CD4-positive, alpha-beta T cell (primary cell): ENCODE measurements at regions not wholly inside any gene's neighbourhood (a gene's known extent, or its start where the extent isn't known, plus 50 kb on each side); places are given as distances from the start of the nearest gene placed in this dataset.
"Not testable (repeated sequence)": the region's sequence is repeated elsewhere in the genome, so short reads cannot be mapped to it uniquely, and the experiment has no call there.

Experiments
- ATAC-seq: fragments of 200-7000 bp; cut with Tn5 transposase; one replicate; pipeline ENCODE4 v1.10.0; 2022; ENCODE audit warnings: mild to moderate bottlenecking; ENCODE audit not compliant: poor library complexity
- CTCF ChIA-PET: fragments of 350-600 bp; sonication (Branson Sonifier 250); formaldehyde crosslinking; loops from one replicate; lab custom pipeline; 2021; ENCODE audit warnings: antibody characterized with exemption, inconsistent platforms; lab: Charles Lee
- POLR2A ChIA-PET: fragments of 350-600 bp; sonication (Branson Sonifier 250); formaldehyde crosslinking; loops from one replicate; lab custom pipeline; 2021; ENCODE audit warnings: antibody characterized with exemption, inconsistent platforms; lab: Charles Lee
- DNase-seq, 14 experiments: peaks; one replicate each; pipeline ENCODE4 v3.0.0-alpha.2; 2013 to 2020; ENCODE audit warnings: mixed read lengths in 2 of 14
- H3K27ac ChIP-seq, 2 donors: one replicate each; pipeline versions ENCODE4 v1.5.1 to v1.7.0; 2013; ENCODE audit warnings: low read length in 2 of 2, low read depth in 1 of 2, mild to moderate bottlenecking in 1 of 2
- H3K27me3 ChIP-seq, 2 experiments: 1 replicate in 1 of 2; 2 replicates in 1 of 2; pipeline versions ENCODE4 v1.6.1 to v1.7.0; 2013; ENCODE audit warnings: low read length in 2 of 2, control low read depth in 1 of 2, mild to moderate bottlenecking in 1 of 2, moderate library complexity in 1 of 2; ENCODE audit not compliant: insufficient read depth in 2 of 2, control insufficient read depth in 1 of 2
- H3K36me3 ChIP-seq: one replicate; pipeline ENCODE4 v1.6.1; 2013; ENCODE audit warnings: low read length, control low read depth; ENCODE audit not compliant: insufficient read depth
- H3K4me1 ChIP-seq: one replicate; pipeline ENCODE4 v1.6.1; 2013; ENCODE audit warnings: low read length, control low read depth; ENCODE audit not compliant: insufficient read depth
- H3K4me3 ChIP-seq: one replicate; pipeline ENCODE4 v1.5.1; 2013; ENCODE audit warnings: mild to moderate bottlenecking, low read length, moderate library complexity
- H3K9me3 ChIP-seq, 2 experiments: 1 replicate in 1 of 2; 2 replicates in 1 of 2; pipeline versions ENCODE4 v1.6.1 to v1.7.0; 2013; ENCODE audit warnings: low read length in 2 of 2, mild to moderate bottlenecking in 2 of 2, control low read depth in 1 of 2, moderate library complexity in 1 of 2; ENCODE audit not compliant: control insufficient read depth in 1 of 2, insufficient read depth in 1 of 2
- H3K27ac Mint-ChIP-seq: one replicate; pipeline ENCODE4 v1.8.0; 2020; ENCODE audit warnings: mixed read lengths
- H3K27me3 Mint-ChIP-seq: one replicate; pipeline ENCODE4 v1.8.0; 2021; ENCODE audit warnings: mixed read lengths
- H3K36me3 Mint-ChIP-seq: one replicate; pipeline ENCODE4 v1.8.0; 2021; ENCODE audit warnings: low read depth, mixed read lengths
- H3K4me1 Mint-ChIP-seq: one replicate; pipeline ENCODE4 v1.8.0; 2021; ENCODE audit warnings: low read depth, mixed read lengths
- H3K4me3 Mint-ChIP-seq: one replicate; pipeline ENCODE4 v1.8.0; 2020; ENCODE audit warnings: mild to moderate bottlenecking, mixed read lengths
- H3K9me3 Mint-ChIP-seq: one replicate; pipeline ENCODE4 v1.8.0; 2020; ENCODE audit warnings: mixed read lengths
- intact Hi-C, 2 experiments: fragments of 100-400 bp; cut with DNase I in 1 of 2; cut with micrococcal nuclease in 1 of 2; formaldehyde crosslinking; loops; one replicate each; pipeline versions ENCODE4 v1.15.1 to v1.9.0; 2023 to 2025; cut with DNase I, micrococcal nuclease
- TF ChIP-seq, protein P1 (sequence below): fragments of 200-600 bp; IDR thresholded peaks from one replicate; pipeline ENCODE4 v1.8.0; 2022; ENCODE audit warnings: antibody characterized with exemption, mild to moderate bottlenecking

DNA sequence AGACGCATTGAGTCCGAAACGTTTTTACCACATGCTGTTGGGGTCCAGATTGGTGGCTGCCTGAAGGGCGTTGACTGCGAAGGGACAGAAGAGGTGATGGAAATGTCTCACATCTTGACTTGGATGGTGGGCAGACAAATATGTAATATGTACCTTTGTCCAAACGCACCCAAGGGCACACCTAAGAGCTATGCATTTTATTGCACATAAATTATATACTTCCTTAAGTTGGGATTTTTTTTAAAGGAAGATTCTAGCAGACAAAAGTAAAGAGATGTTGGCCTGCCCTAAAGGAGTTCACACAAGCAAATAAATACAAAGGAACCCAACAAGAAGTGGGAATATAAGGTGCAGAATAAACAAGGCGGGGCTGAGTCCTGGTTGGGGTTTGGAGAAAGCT is 91.1 kb upstream of the TBL1X start:
- H3K27me3 ChIP-seq, result no peaks in the 10 kb centered on the region
- no peak overlapping the region for H3K27ac ChIP-seq
- no peaks in the 10 kb centered on the region for H3K27me3 Mint-ChIP-seq
- H3K36me3 ChIP-seq, result no peaks in the 10 kb centered on the region
- intact Hi-C loops, result no loop called here
- no peaks in the 10 kb centered on the region for H3K9me3 Mint-ChIP-seq
- H3K4me1 Mint-ChIP-seq, result no peaks in the 10 kb centered on the region
- ChIA-PET CTCF (no interaction called here), POLR2A (no interaction called here)
- H3K4me1 ChIP-seq, result peaks cover 4% of the 10 kb centered on the region
- H3K4me3 ChIP-seq, result no peak overlapping the region
- no peak for ATAC-seq
- TF ChIP-seq, protein P1, sequence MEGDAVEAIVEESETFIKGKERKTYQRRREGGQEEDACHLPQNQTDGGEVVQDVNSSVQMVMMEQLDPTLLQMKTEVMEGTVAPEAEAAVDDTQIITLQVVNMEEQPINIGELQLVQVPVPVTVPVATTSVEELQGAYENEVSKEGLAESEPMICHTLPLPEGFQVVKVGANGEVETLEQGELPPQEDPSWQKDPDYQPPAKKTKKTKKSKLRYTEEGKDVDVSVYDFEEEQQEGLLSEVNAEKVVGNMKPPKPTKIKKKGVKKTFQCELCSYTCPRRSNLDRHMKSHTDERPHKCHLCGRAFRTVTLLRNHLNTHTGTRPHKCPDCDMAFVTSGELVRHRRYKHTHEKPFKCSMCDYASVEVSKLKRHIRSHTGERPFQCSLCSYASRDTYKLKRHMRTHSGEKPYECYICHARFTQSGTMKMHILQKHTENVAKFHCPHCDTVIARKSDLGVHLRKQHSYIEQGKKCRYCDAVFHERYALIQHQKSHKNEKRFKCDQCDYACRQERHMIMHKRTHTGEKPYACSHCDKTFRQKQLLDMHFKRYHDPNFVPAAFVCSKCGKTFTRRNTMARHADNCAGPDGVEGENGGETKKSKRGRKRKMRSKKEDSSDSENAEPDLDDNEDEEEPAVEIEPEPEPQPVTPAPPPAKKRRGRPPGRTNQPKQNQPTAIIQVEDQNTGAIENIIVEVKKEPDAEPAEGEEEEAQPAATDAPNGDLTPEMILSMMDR, result no peak
- no peaks in the 10 kb centered on the region for H3K9me3 ChIP-seq
- no peak overlapping the region for H3K4me3 Mint-ChIP-seq
- H3K27ac Mint-ChIP-seq, result no peak overlapping the region
- DNase-seq, result no peak
- H3K36me3 Mint-ChIP-seq, result no peaks in the 10 kb centered on the region

DNA sequence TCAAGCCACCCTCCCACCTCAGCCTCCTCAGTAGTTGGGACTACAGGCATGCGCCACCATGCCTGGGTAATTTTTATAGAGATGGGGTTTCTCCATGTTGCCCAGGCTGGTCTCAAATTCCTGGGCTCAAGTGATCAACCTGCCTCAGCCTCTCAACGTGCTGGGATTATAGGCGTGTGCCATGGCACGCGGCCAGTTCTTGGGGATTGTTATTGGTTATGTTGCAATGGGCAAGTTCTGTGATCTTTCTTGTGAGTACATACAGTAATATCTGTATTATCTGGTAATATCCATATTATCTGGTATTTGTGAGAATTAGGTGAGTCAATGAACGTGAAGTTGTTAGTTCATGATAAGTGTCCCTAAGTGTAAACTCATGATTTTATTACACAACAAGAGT is 90.3 kb upstream of the TBL1X start:
- no peaks in the 10 kb centered on the region for H3K4me1 Mint-ChIP-seq
- Histone ChIP-seq H3K4me3 (no peak overlapping the region), H3K9me3 (no peaks in the 10 kb centered on the region), H3K4me1 (peaks cover 4% of the 10 kb centered on the region), H3K27me3 (no peaks in the 10 kb centered on the region), H3K36me3 (no peaks in the 10 kb centered on the region), H3K27ac (no peak overlapping the region)
- ChIA-PET CTCF (no interaction called here), POLR2A (no interaction called here)
- intact Hi-C loops, result no loop called here
- H3K36me3 Mint-ChIP-seq, result no peaks in the 10 kb centered on the region
- no peak for DNase-seq
- no peak overlapping the region for H3K4me3 Mint-ChIP-seq
- no peak overlapping the region for H3K27ac Mint-ChIP-seq
- no peaks in the 10 kb centered on the region for H3K27me3 Mint-ChIP-seq
- no peaks in the 10 kb centered on the region for H3K9me3 Mint-ChIP-seq
- ATAC-seq, result no peak
- TF ChIP-seq, protein P1, result no peak

DNA sequence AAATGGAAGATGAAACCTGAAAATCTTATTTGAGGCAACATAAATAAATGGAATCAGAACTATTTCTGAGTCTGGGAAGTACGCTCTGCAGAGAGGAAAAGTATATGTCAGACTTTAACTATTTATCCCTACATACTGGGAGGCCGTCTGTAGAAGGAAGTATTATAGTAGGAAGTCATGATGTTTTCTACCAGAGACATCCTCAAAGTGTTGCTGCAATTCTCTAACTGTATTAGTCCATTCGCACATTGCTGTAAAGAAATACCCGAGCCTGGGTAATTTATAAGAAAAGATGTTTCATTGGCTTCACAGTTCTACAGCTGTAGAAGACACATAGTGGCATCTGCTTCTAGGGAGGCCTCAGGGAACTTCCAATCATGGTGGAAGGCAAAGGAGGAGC is 88.7 kb upstream of the TBL1X start:
- Histone ChIP-seq H3K27me3 (no peaks in the 10 kb centered on the region), H3K4me3 (no peak overlapping the region), H3K36me3 (no peaks in the 10 kb centered on the region), H3K4me1 (no peaks in the 10 kb centered on the region), H3K27ac (no peak overlapping the region), H3K9me3 (no peaks in the 10 kb centered on the region)
- no peaks in the 10 kb centered on the region for H3K36me3 Mint-ChIP-seq
- no peaks in the 10 kb centered on the region for H3K9me3 Mint-ChIP-seq
- intact Hi-C loops, result no loop called here
- ATAC-seq (no peak), DNase-seq (no peak)
- ChIA-PET CTCF (no interaction called here), POLR2A (no interaction called here)
- no peak overlapping the region for H3K4me3 Mint-ChIP-seq
- no peaks in the 10 kb centered on the region for H3K27me3 Mint-ChIP-seq
- TF ChIP-seq, protein P1, result no peak
- H3K4me1 Mint-ChIP-seq, result no peaks in the 10 kb centered on the region
- no peak overlapping the region for H3K27ac Mint-ChIP-seq

DNA sequence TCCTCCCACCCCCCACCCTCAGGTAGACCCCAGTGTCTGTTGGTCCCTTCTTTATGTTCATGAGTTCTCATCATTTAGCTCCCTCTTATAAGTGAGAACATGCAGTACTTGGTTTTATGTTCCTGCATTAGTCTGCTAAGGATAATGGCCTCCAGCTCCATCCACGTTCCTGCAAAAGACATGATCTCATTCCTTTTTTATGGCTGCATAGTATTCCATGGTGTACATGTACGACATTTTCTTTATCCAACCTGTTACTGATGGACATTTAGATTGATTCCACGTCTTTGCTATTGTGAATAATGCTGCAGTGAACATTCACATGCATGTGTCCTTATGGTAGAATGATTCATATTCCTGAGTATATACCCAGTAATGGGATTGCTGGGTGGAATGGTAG is 87.6 kb upstream of the TBL1X start:
- H3K27ac Mint-ChIP-seq, H3K4me1 Mint-ChIP-seq, intact Hi-C loops, ATAC-seq, H3K27me3 Mint-ChIP-seq, H3K9me3 ChIP-seq, H3K4me3 ChIP-seq, H3K36me3 Mint-ChIP-seq, H3K27me3 ChIP-seq, CTCF ChIA-PET, H3K27ac ChIP-seq, H3K36me3 ChIP-seq, H3K9me3 Mint-ChIP-seq, DNase-seq, H3K4me3 Mint-ChIP-seq, POLR2A ChIA-PET, H3K4me1 ChIP-seq: not testable (repeated sequence)
